HFFc6 (cell line): ENCODE measurements at regions not wholly inside any gene's neighbourhood (a gene's known extent, or its start where the extent isn't known, plus 50 kb on each side); places are given as distances from the start of the nearest gene placed in this dataset.
"Not testable (repeated sequence)": the region's sequence is repeated elsewhere in the genome, so short reads cannot be mapped to it uniquely, and the experiment has no call there.

Experiments used
- DNase-seq: peaks from one replicate; pipeline ENCODE4 v3.0.0-alpha.2; 2018
- H3K27ac Mint-ChIP-seq: 2 replicates; pipeline ENCODE4 v1.8.0; 2020; ENCODE audit warnings: mild to moderate bottlenecking, mixed read lengths
- H3K27me3 Mint-ChIP-seq: 2 replicates; pipeline ENCODE4 v1.8.0; 2021; ENCODE audit warnings: mild to moderate bottlenecking, moderate library complexity, mixed read lengths; ENCODE audit not compliant: insufficient read depth
- H3K36me3 Mint-ChIP-seq: 2 replicates; pipeline ENCODE4 v1.8.0; 2021; ENCODE audit warnings: low read depth, mixed read lengths
- H3K4me1 Mint-ChIP-seq: 2 replicates; pipeline ENCODE4 v1.8.0; 2020; ENCODE audit warnings: low read depth, mixed read lengths
- H3K4me3 Mint-ChIP-seq: 2 replicates; pipeline ENCODE4 v1.8.0; 2020; ENCODE audit warnings: mild to moderate bottlenecking, moderate library complexity, mixed read lengths
- H3K9me3 Mint-ChIP-seq: 2 replicates; pipeline ENCODE4 v1.8.0; 2020; ENCODE audit warnings: mild to moderate bottlenecking, mixed read lengths
- TF ChIP-seq, protein P1 (sequence below): fragments of 200-600 bp; sonication (generic); IDR thresholded peaks from 2 replicates; pipeline ENCODE4 v1.5.0; 2021; ENCODE audit warnings: antibody characterized with exemption, mild to moderate bottlenecking

DNA sequence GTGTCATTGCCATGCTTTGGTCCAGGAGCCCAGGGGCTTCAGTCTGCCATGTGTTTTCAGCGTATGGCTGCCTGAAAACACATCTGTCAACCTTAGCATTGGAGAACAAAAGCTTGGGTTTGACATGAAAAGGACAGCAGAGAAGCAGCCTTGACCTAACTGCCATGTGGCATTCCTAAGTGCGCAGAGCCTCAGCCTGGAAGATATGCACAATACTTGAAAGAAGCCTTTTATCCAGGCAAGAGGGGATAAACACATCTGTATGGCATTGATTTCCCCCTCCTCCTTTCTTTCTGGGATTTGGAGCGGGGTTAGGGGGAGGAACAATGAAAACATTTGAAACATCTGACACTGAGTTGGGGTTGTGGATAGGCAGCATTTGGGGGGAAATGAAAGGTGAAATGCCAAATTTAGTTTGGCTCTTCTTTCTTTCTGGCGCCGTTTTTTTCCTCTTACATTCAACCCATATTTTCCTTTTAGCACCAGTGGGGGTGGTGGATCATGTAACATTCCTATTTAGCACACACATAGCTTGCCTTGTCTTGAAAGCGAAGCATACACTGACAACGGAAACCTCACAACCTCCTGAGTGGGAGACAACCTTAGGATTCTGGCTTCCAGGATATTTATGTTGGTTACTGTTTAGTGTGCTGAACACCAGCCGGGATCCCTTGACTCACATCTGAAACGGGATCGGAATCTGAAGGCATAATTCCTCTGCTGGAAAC, 177.0 kb downstream of the C12orf75 start:
- no peak for DNase-seq
- Mint-ChIP-seq H3K36me3 (no peaks in the 10 kb centered on the region), H3K27ac (no peak overlapping the region; the same call in 1 of the 2 replicates)

DNA sequence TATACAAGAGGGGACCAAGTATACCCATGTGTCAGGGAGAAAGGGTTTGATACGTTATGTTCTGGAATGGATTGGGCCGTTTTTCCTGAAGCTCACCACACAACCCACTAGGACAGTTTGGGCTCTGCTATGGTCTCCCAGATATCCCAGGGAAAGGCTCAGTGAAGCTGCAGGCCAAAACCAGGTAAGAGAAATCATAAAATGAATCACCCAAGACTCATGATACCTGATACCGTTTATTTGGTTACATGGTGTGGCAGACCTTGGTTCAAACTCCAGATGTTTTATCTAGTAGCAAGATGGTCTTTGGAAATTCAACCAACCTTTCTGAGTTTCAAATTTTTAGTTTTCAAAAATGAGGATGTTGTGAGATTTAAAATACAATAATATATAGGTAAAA, 177.6 kb downstream of the C12orf75 start:
- no peaks in the 10 kb centered on the region for H3K27me3 Mint-ChIP-seq
- peaks cover 21% of the 10 kb centered on the region for H3K4me1 Mint-ChIP-seq
- no peak overlapping the region for H3K4me3 Mint-ChIP-seq
- TF ChIP-seq, protein P1, sequence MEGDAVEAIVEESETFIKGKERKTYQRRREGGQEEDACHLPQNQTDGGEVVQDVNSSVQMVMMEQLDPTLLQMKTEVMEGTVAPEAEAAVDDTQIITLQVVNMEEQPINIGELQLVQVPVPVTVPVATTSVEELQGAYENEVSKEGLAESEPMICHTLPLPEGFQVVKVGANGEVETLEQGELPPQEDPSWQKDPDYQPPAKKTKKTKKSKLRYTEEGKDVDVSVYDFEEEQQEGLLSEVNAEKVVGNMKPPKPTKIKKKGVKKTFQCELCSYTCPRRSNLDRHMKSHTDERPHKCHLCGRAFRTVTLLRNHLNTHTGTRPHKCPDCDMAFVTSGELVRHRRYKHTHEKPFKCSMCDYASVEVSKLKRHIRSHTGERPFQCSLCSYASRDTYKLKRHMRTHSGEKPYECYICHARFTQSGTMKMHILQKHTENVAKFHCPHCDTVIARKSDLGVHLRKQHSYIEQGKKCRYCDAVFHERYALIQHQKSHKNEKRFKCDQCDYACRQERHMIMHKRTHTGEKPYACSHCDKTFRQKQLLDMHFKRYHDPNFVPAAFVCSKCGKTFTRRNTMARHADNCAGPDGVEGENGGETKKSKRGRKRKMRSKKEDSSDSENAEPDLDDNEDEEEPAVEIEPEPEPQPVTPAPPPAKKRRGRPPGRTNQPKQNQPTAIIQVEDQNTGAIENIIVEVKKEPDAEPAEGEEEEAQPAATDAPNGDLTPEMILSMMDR = no peak
- no peak for DNase-seq
- H3K36me3 Mint-ChIP-seq = no peaks in the 10 kb centered on the region
- H3K27ac Mint-ChIP-seq = no peak overlapping the region
- no peaks in the 10 kb centered on the region for H3K9me3 Mint-ChIP-seq

More for the DNA sequence above, 177.0 kb downstream of the C12orf75 start:
- no peak overlapping the region; the same call in 1 of the 2 replicates for H3K4me3 Mint-ChIP-seq
- TF ChIP-seq, protein P1 = no peak
- H3K9me3 Mint-ChIP-seq = no peaks in the 10 kb centered on the region
- no peaks in the 10 kb centered on the region for H3K27me3 Mint-ChIP-seq
- peaks cover 15% of the 10 kb centered on the region for H3K4me1 Mint-ChIP-seq

DNA sequence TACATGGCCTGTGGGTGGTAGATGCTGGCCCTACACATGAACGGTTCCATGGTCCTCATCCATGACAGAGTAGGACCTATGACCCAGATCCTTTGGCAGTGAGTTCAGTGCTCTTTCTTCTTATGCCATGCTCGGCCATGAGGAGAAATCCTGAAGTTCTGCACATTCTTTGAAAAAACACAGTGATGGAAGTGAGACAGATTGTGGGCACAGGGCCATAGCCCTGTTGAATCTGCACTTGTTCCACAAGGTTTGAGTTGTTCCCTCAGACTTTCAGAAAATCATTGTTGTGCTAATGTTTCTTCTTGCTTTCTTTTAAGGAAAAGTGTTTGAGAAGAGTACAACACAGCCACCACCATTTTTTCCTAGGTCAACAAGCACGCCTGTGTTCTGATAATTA, 180.0 kb downstream of the C12orf75 start:
- peaks cover 4% of the 10 kb centered on the region; the same call in 1 of the 2 replicates for H3K36me3 Mint-ChIP-seq
- H3K4me1 Mint-ChIP-seq = peaks cover 26% of the 10 kb centered on the region
- no peak overlapping the region for H3K27ac Mint-ChIP-seq
- 0 out of 2 replicates have a peak, but pooled peaks cover 1% of the 10 kb centered on the region for H3K27me3 Mint-ChIP-seq
- TF ChIP-seq, protein P1 = no peak
- no peak overlapping the region for H3K4me3 Mint-ChIP-seq
- no peak for DNase-seq
- H3K9me3 Mint-ChIP-seq = no peaks in the 10 kb centered on the region

DNA sequence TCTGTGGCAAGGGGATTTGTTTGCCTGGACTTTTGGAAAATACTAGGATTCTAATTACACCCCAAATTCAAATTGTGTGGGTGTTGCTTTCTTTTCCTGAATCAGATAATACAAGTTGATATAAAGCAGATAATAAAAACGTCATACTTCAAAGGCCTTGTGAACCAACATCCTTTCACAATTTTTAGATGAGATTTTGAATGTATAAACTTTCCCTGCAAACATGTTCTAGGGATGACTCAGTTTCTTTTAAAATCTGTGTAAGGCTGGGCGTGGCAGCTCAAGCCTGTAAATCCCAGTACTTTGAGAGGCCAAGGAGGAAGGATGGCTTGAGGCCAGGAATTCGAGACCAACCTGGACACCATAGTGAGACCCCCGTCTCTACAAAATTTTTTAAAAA, 182.4 kb downstream of the C12orf75 start:
- Mint-ChIP-seq H3K27ac (peak overlapping the region; percentile 33; the same call in 1 of the 2 replicates), H3K36me3 (peaks cover 19% of the 10 kb centered on the region), H3K4me1 (peaks cover 19% of the 10 kb centered on the region)
- not testable (repeated sequence) for H3K4me3 Mint-ChIP-seq, H3K27me3 Mint-ChIP-seq, H3K9me3 Mint-ChIP-seq
- DNase-seq = peak; percentile 24

DNA sequence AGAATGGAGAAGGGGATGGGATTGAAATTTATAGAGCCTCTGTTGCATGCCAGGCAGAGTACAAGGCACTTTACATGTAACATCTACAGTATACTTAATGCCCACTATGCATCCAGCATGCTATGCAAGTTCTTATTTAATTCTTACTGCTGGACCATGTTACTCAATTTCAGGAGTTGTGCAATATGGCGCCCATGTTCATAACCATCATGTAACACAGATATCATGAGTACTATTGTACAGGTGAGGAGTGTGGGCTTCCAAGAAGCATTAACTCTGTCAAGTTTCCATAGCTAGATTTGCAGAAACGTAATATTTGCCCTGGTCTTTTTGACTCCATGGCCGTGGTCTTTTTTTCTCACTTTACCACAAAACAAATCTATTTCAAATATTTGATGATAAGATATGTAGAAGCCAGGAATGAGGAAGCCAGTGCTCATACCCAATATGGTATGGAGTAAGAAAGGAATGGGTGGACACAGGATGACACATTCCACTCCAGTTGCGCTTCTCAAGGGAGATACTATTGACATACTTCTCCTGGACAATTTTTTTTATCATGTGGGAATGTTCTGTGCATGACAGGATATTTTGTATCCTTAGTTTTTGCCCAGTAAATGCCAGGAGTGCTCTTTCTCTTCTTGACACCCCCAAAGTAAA, 191.8 kb downstream of the C12orf75 start:
- Mint-ChIP-seq H3K4me1 (peaks cover 49% of the 10 kb centered on the region), H3K36me3 (peaks cover 38% of the 10 kb centered on the region), H3K27ac (peak overlapping the region; percentile 78), H3K9me3 (peaks cover 9% of the 10 kb centered on the region; the same call in 1 of the 2 replicates), H3K4me3 (peak overlapping the region; percentile 75), H3K27me3 (no peaks in the 10 kb centered on the region; the same call in 1 of the 2 replicates)
- DNase-seq = peak; percentile 67
- TF ChIP-seq, protein P1 = no peak
